ENCODE measurements at regions not wholly inside any gene's neighbourhood (a gene's known extent, or its start where the extent isn't known, plus 50 kb on each side); places are given as distances from the start of the nearest gene placed in this dataset.
"Not testable (repeated sequence)": the region's sequence is repeated elsewhere in the genome, so short reads cannot be mapped to it uniquely, and the experiment has no call there.

- no peak for DNase-seq
Observed at GRCh38 chr12:127479256-127479655, 787.7 kb upstream of the TMEM132C start.

GRCh38 chr12:127480775-127481314, 786.1 kb upstream of the TMEM132C start:
- DNase-seq = no peak

GRCh38 chr12:127482950-127483349, 784.0 kb upstream of the TMEM132C start:
- no peak for DNase-seq

GRCh38 chr12:127485528-127485927, 781.4 kb upstream of the TMEM132C start:
- peak; percentile 12 to 34 for DNase-seq

GRCh38 chr12:127487031-127487430, 779.9 kb upstream of the TMEM132C start:
- DNase-seq = no peak

GRCh38 chr12:127489061-127489460, 777.9 kb upstream of the TMEM132C start:
- no peak for DNase-seq

- no peak for DNase-seq
Observed at GRCh38 chr12:127494961-127495915, 771.7 kb upstream of the TMEM132C start.

- DNase-seq = no peak
Observed at GRCh38 chr12:127496255-127496654, 770.7 kb upstream of the TMEM132C start.

GRCh38 chr12:127500512-127501035, 766.4 kb upstream of the TMEM132C start:
- DNase-seq = no peak

GRCh38 chr12:127501916-127502315, 765.1 kb upstream of the TMEM132C start:
- no peak for DNase-seq

GRCh38 chr12:127503246-127503645, 763.7 kb upstream of the TMEM132C start:
- DNase-seq = no peak

GRCh38 chr12:127503996-127504395, 763.0 kb upstream of the TMEM132C start:
- DNase-seq = not testable (repeated sequence)

GRCh38 chr12:127504874-127505273, 762.1 kb upstream of the TMEM132C start:
- no peak for DNase-seq

GRCh38 chr12:127507341-127507740, 759.6 kb upstream of the TMEM132C start:
- no peak for DNase-seq

- no peak for DNase-seq
Observed at GRCh38 chr12:127509066-127509778, 757.7 kb upstream of the TMEM132C start.

GRCh38 chr12:127515941-127516340, 751.0 kb upstream of the TMEM132C start:
- DNase-seq = no peak

- DNase-seq = no peak
Observed at GRCh38 chr12:127516467-127516866, 750.5 kb upstream of the TMEM132C start.

GRCh38 chr12:127519779-127520178, 747.2 kb upstream of the TMEM132C start:
- no peak for DNase-seq

GRCh38 chr12:127526925-127527324, 740.0 kb upstream of the TMEM132C start:
- DNase-seq = no peak

GRCh38 chr12:127528551-127528950, 738.4 kb upstream of the TMEM132C start:
- no peak for DNase-seq

GRCh38 chr12:127531542-127531941, 735.4 kb upstream of the TMEM132C start:
- DNase-seq = no peak

GRCh38 chr12:127533353-127533752, 733.6 kb upstream of the TMEM132C start:
- no peak for DNase-seq

GRCh38 chr12:127536833-127537428, 730.0 kb upstream of the TMEM132C start:
- DNase-seq = no peak

All from activated CD4-positive, alpha-beta T cell treated with anti-CD3 and anti-CD28 coated beads, Interleukin-2, amount 50 U/mL, for 48 hours (primary cell).